ENCODE measurements at regions not wholly inside any gene's neighbourhood (a gene's known extent, or its start where the extent isn't known, plus 50 kb on each side); places are given as distances from the start of the nearest gene placed in this dataset.

DNA sequence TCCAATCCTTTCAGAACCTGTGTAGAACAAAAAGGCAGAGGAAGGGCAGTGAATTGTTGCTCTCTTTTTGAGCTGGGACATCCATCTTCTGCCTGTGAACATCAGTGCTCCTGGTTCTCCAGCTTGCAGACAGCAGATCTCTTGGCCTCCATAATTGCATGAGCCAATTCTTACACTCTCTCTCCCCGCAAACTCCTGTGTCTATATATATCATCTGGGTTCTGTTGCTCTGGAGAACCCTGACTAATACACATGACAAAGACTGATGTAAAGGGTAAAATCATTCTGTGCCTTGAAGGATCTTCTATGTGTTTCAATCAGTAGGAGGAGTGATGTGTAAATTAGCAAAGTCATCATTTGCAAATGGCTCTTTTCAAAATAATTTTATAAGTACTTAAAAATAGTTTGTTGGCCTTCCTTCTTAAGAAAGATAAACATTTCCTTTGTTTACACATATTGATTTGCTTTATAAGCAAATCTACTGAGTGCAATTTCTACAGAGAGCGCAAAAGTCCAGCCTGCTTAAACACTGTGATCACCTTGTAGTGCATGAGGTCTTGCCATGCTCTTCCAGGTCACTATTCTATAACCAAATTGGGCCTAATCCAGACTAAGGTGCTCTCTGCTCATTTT, 154.9 kb upstream of the ANKRD28 start:
- no peak overlapping the region for H3K4me3 ChIP-seq
- no peak overlapping the region for H3K4me2 ChIP-seq (ENCODE audit: control insufficient read depth, insufficient read depth)
- H3K36me3 ChIP-seq (ENCODE audit: control insufficient read depth in 2 of 2, insufficient read depth in 2 of 2, low read length in 1 of 2) = no peaks in the 10 kb centered on the region
- 49% methylated on average over 2 of the region's 2 CpGs for WGBS (ENCODE audit: insufficient coverage, insufficient replicate concordance, low lambda C conversion rate, missing lambda C conversion rate)
- ATAC-seq = no peak
- no peak overlapping the region for H2AFZ ChIP-seq (ENCODE audit: control insufficient read depth, low read depth, low read length)
- H3K4me1 ChIP-seq (ENCODE audit: control insufficient read depth, insufficient read depth, low read length) = no peaks in the 10 kb centered on the region
- in situ Hi-C loops (cut with MboI) = no loop called here
- BruUV-seq (replicated peaks) = no TSS peak
- no peaks in the 10 kb centered on the region for H4K20me1 ChIP-seq (ENCODE audit: control insufficient read depth, insufficient read depth)
- ChIA-PET RAD21 (ENCODE audit: unreplicated experiment) (no interaction called here), POLR2A (no interaction called here), CTCF (interaction anchor here (0.7 to 2.2 kb wide), 6 partner anchors 15 to 322 kb away, joined by 3 to 14 read pairs (median 6); no protein-coding TSS in a partner anchor), SMC1A (ENCODE audit: uncharacterized antibody, unreplicated experiment) (interaction anchor here (0.8 to 2.1 kb wide), 5 partner anchors 8 to 136 kb away, joined by 3 to 7 read pairs (median 4); no protein-coding TSS in a partner anchor)
- no peak overlapping the region for H3K27ac ChIP-seq (ENCODE audit: control insufficient read depth, insufficient read depth)
- H3K9me3 ChIP-seq (replicated peaks; ENCODE audit: control insufficient read depth, insufficient read depth, low read length) = no peaks in the 10 kb centered on the region
- no peak for FAIRE-seq
- DNase-seq (ENCODE audit: low read depth, low spot score) = no peak
- H3K9ac ChIP-seq (ENCODE audit: control insufficient read depth, insufficient read depth, low read length) = no peak overlapping the region
- H3K79me2 ChIP-seq (ENCODE audit: control insufficient read depth, insufficient read depth, low read length) = no peaks in the 10 kb centered on the region
- intact Hi-C loops (cut with micrococcal nuclease; ENCODE audit: unreplicated experiment) = no loop called here
- H3K27me3 ChIP-seq (replicated peaks in 1 of 2; ENCODE audit: control insufficient read depth in 2 of 2, insufficient read depth in 2 of 2, low read length in 1 of 2) = no peaks in the 10 kb centered on the region
- no peak for TF ChIP-seq FOXM1 (IDR thresholded peaks at IDR 0.05; ENCODE audit: low read depth, low read length)
- TF ChIP-seq PAX5 (IDR thresholded peaks at IDR 0.05; ENCODE audit: borderline replicate concordance, low read depth, low read length) = no peak
- no peak for TF ChIP-seq ZNF384 (IDR thresholded peaks at IDR 0.05; ENCODE audit: borderline replicate concordance, low read depth, low read length)
- TF ChIP-seq POLR2AphosphoS2 (IDR thresholded peaks at IDR 0.05; ENCODE audit: low read depth, low read length) = no peak
- TF ChIP-seq CHD1 (IDR thresholded peaks at IDR 0.05; ENCODE audit: low read depth, low read length) = no peak
- no peak for TF ChIP-seq FOXK2 (IDR thresholded peaks at IDR 0.05)
- no peak for TF ChIP-seq ESRRA (IDR thresholded peaks at IDR 0.05; ENCODE audit: low read length)
- TF ChIP-seq, protein P1, sequence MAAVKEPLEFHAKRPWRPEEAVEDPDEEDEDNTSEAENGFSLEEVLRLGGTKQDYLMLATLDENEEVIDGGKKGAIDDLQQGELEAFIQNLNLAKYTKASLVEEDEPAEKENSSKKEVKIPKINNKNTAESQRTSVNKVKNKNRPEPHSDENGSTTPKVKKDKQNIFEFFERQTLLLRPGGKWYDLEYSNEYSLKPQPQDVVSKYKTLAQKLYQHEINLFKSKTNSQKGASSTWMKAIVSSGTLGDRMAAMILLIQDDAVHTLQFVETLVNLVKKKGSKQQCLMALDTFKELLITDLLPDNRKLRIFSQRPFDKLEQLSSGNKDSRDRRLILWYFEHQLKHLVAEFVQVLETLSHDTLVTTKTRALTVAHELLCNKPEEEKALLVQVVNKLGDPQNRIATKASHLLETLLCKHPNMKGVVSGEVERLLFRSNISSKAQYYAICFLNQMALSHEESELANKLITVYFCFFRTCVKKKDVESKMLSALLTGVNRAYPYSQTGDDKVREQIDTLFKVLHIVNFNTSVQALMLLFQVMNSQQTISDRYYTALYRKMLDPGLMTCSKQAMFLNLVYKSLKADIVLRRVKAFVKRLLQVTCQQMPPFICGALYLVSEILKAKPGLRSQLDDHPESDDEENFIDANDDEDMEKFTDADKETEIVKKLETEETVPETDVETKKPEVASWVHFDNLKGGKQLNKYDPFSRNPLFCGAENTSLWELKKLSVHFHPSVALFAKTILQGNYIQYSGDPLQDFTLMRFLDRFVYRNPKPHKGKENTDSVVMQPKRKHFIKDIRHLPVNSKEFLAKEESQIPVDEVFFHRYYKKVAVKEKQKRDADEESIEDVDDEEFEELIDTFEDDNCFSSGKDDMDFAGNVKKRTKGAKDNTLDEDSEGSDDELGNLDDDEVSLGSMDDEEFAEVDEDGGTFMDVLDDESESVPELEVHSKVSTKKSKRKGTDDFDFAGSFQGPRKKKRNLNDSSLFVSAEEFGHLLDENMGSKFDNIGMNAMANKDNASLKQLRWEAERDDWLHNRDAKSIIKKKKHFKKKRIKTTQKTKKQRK (IDR thresholded peaks at IDR 0.05; ENCODE audit: low read depth, low read length) = no peak
- TF ChIP-seq EP300 (IDR thresholded peaks at IDR 0.05; ENCODE audit: borderline replicate concordance in 1 of 2, control insufficient read depth in 1 of 2, low read depth in 2 of 2, low read length in 2 of 2) = no peak
- no peak for TF ChIP-seq WRNIP1 (IDR thresholded peaks at IDR 0.05; ENCODE audit: borderline replicate concordance, low read depth, low read length)
- TF ChIP-seq PAX8 (IDR thresholded peaks at IDR 0.05) = no peak
- no peak for TF ChIP-seq RCOR1 (conservative IDR thresholded peaks at IDR 0.05; ENCODE audit: low read depth, low read length)
- TF ChIP-seq, protein P2, sequence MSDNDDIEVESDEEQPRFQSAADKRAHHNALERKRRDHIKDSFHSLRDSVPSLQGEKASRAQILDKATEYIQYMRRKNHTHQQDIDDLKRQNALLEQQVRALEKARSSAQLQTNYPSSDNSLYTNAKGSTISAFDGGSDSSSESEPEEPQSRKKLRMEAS (IDR thresholded peaks at IDR 0.05; ENCODE audit: low read depth, low read length) = no peak
- TF ChIP-seq TCF7 (IDR thresholded peaks at IDR 0.05; ENCODE audit: borderline replicate concordance) = no peak
- TF ChIP-seq, protein P3, sequence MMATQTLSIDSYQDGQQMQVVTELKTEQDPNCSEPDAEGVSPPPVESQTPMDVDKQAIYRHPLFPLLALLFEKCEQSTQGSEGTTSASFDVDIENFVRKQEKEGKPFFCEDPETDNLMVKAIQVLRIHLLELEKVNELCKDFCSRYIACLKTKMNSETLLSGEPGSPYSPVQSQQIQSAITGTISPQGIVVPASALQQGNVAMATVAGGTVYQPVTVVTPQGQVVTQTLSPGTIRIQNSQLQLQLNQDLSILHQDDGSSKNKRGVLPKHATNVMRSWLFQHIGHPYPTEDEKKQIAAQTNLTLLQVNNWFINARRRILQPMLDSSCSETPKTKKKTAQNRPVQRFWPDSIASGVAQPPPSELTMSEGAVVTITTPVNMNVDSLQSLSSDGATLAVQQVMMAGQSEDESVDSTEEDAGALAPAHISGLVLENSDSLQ (IDR thresholded peaks at IDR 0.05) = no peak

Measured in GM12878 (cell line).